ENCODE measurements at regions not wholly inside any gene's neighbourhood (a gene's known extent, or its start where the extent isn't known, plus 50 kb on each side); places are given as distances from the start of the nearest gene placed in this dataset.

- no peak for TF ChIP-seq ZNF274 (IDR thresholded peaks at IDR 0.05; ENCODE audit: low read depth, low read length)
- no peak overlapping the region for H3K4me3 ChIP-seq (ENCODE audit: low read length)
Observed at GRCh38 chr13:107141767-107142166, 573.8 kb upstream of the ARGLU1 start.

DNA sequence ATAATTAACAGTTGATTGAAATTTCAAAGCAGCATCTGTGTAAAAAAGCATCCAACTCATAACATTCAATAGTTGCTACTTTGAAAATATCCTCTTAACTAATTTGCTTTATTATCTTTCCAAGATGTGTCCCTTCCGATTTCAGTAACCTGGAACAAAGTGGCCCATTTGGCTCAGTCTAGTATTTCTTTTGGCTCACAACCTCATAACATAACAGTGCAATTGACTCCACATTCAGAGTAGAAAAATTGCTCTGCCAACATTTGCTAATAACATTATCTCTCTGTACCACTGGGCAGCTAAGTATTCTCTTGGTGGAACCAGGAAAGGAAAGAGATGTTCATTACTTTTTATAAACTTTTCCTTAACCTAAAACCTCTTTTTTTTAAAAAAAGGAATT, 571.1 kb upstream of the ARGLU1 start:
- H3K4me3 ChIP-seq (ENCODE audit: low read length) = no peak overlapping the region
- no peak for TF ChIP-seq ZNF274 (IDR thresholded peaks at IDR 0.05; ENCODE audit: low read depth, low read length)

DNA sequence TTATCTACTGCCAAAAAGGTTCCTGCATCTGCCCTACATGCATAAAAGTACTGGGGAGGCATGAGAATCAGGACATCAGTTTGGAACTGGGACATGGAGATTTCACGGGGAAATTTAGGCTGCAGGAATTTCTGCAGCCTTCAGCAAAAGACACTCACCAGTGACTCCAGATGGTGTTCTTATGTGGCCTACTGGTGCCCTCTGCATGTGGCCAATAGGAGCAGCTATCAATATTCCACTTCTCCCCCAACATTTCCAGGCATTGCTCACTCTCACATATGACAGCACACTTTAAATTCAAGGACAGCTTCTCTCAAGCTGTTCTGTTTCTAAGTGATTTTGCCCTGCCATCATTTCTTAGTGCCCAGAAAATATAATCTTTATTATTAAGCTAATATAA, 570.5 kb upstream of the ARGLU1 start:
- H3K4me3 ChIP-seq (ENCODE audit: low read length) = no peak overlapping the region
- TF ChIP-seq ZNF274 (IDR thresholded peaks at IDR 0.05; ENCODE audit: low read depth, low read length) = no peak

GRCh38 chr13:107133950-107134349, 566.0 kb upstream of the ARGLU1 start:
- TF ChIP-seq ZNF274 (IDR thresholded peaks at IDR 0.05; ENCODE audit: low read depth, low read length) = no peak
- no peak overlapping the region for H3K4me3 ChIP-seq (ENCODE audit: low read length)

DNA sequence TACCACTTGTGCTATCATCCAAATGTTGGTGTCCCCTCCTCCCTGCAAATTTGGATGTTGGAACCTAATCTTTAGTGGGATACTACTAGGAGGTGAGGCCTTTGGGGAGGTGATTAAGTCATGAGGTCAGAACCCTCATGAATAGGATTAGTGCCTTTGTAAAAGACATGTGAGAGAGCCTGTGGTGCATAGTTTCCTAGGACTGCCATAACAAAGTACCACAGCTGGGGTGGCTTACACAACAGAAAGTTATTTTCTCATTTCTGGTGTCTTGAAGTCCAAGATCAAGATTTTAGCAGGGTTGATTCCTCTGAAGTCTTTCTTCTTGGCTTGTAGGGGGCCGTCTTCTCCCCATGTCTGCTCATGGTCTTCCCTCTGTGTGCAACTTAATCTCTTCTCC, 562.6 kb upstream of the ARGLU1 start:
- no peak overlapping the region for H3K4me3 ChIP-seq (ENCODE audit: low read length)
- TF ChIP-seq ZNF274 (IDR thresholded peaks at IDR 0.05; ENCODE audit: low read depth, low read length) = no peak

- no peak overlapping the region for H3K4me3 ChIP-seq (ENCODE audit: low read length)
- TF ChIP-seq ZNF274 (IDR thresholded peaks at IDR 0.05; ENCODE audit: low read depth, low read length) = no peak
Observed at GRCh38 chr13:107124730-107125129, 556.8 kb upstream of the ARGLU1 start.

GRCh38 chr13:107124129-107124718, 556.3 kb upstream of the ARGLU1 start:
- no peak overlapping the region for H3K4me3 ChIP-seq (ENCODE audit: low read length)
- TF ChIP-seq ZNF274 (IDR thresholded peaks at IDR 0.05; ENCODE audit: low read depth, low read length) = no peak

DNA sequence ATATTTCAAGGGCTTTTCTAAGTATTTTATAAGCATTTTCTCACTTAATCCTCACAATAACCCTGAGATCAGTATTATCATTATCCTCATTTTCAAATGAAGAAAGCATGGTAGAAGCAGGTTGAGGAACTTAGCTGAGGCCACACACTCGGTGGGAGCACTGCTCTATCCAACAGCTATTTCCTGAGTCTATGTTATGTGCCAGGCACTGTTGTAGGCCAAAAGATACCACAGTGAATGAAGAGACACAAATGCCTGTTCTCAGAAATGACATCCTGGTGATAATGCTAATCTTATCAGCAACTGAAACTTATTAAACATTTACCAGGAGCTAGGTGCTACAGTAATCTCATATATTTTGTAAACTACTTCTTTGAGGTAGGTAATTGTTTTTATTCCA, 553.9 kb upstream of the ARGLU1 start:
- H3K4me3 ChIP-seq (ENCODE audit: low read length) = no peak overlapping the region
- no peak for TF ChIP-seq ZNF274 (IDR thresholded peaks at IDR 0.05; ENCODE audit: low read depth, low read length)

GRCh38 chr13:107119989-107120881, 552.3 kb upstream of the ARGLU1 start:
- no peak for TF ChIP-seq ZNF274 (IDR thresholded peaks at IDR 0.05; ENCODE audit: low read depth, low read length)
- H3K4me3 ChIP-seq (ENCODE audit: low read length) = no peak overlapping the region

DNA sequence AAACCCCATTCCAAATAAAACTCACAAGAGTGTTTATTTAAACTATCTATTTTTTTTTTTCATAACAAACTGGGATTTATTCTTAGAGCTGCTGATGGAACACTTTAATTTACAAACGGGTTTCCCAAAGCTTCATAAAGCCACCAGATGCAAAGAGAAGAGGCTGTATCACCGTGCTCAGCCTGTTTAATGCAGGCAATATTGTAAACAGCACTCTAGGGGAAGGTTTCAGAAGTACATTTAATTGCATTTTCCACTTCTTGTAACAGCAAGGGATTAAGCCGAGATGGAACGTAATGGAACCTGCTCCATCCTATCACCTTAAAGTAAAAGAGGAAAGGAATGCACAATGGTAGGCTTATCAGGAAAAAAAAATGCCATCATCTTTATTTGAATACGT, 550.6 kb upstream of the ARGLU1 start:
- H3K4me3 ChIP-seq (ENCODE audit: low read length) = no peak overlapping the region
- TF ChIP-seq ZNF274 (IDR thresholded peaks at IDR 0.05; ENCODE audit: low read depth, low read length) = no peak

GRCh38 chr13:107117327-107118012, 549.5 kb upstream of the ARGLU1 start:
- TF ChIP-seq ZNF274 (IDR thresholded peaks at IDR 0.05; ENCODE audit: low read depth, low read length) = no peak
- H3K4me3 ChIP-seq (ENCODE audit: low read length) = no peak overlapping the region

- no peak for TF ChIP-seq ZNF274 (IDR thresholded peaks at IDR 0.05; ENCODE audit: low read depth, low read length)
- no peak overlapping the region for H3K4me3 ChIP-seq (ENCODE audit: low read length)
Observed at GRCh38 chr13:107113387-107113786, 545.5 kb upstream of the ARGLU1 start.

GRCh38 chr13:107111248-107111647, 543.3 kb upstream of the ARGLU1 start:
- TF ChIP-seq ZNF274 (IDR thresholded peaks at IDR 0.05; ENCODE audit: low read depth, low read length) = no peak

DNA sequence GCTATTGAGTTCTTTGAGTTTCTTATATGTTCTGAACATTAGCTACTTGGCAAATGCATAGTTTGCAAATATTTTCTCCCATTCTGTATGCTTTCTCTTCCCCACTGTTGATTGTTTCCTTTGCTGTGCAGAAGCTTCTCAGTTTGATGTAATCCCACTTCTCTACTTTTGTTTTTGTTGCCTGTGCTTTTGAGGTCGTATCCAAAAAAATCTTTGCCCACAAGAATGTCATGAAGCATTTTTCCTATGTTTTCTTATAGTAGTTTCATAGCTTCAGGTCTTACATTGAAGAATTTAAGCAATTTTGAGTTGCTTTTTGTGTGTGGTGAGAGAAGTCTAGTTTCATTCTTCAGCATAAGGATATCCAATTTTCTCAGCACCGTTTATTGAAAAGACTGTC, 536.7 kb upstream of the ARGLU1 start:
- H3K4me3 ChIP-seq (ENCODE audit: low read length) = no peak overlapping the region
- TF ChIP-seq ZNF274 (IDR thresholded peaks at IDR 0.05; ENCODE audit: low read depth, low read length) = no peak

More at GRCh38 chr13:107111248-107111647, 543.3 kb upstream of the ARGLU1 start:
- H3K4me3 ChIP-seq (ENCODE audit: low read length) = no peak overlapping the region

DNA sequence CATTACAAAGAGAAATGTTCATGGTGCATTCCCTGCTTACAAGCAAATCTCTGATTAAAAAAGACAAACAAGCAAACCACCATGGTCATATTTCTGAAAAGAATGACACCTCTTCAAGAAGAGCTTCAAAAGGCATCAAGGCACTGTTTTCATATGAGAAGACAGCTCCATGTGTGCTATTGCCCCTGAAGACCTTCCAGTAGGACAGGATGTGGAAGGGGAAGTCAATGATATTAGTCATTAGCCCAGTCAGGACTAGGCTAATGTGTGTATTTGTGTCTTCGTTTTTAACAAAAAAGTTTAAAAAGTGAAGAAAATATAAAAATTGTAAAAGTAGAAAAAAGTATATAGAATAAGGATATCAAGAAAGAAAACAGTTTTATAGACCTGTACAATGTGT, 534.7 kb upstream of the ARGLU1 start:
- TF ChIP-seq ZNF274 (IDR thresholded peaks at IDR 0.05; ENCODE audit: low read depth, low read length) = no peak
- no peak overlapping the region for H3K4me3 ChIP-seq (ENCODE audit: low read length)
